ENCODE measurements at regions not wholly inside any gene's neighbourhood (a gene's known extent, or its start where the extent isn't known, plus 50 kb on each side); places are given as distances from the start of the nearest gene placed in this dataset.
"Not testable (repeated sequence)": the region's sequence is repeated elsewhere in the genome, so short reads cannot be mapped to it uniquely, and the experiment has no call there.

DNA sequence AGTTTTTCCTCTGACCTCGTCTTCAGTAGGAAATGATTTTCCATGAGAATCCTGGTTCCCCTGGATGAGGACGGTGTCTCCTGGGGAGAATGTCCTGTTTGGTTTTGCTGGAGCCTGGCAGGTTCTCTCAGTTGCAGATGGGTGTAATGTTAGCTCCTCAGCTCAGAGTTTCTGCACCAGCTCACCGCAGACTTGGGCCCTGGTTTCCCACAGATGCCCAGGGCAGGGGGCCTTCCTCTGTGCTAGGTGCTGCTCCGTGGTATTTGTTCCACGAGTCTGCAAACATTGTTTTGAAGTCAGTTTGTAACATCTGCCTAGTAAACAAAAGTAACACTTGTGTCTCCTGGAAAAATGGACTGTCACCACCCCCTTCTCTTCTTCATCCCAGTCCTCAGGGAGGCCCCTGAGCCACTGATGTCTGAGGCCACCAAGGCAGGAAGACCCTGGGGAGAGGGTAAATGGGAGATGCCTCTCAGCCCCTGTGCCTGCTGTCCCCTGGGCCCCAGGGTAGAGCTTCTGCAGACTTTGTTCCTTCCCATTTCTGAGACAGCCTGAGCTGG lies 67.3 kb upstream of the ANTXRL start:
- not testable (repeated sequence) for TF ChIP-seq ZNF274 (IDR thresholded peaks at IDR 0.05; ENCODE audit: low read depth, low read length); YY1 (IDR thresholded peaks at IDR 0.05; ENCODE audit: insufficient read depth, insufficient read length)
